HepG2 (cell line): ENCODE measurements at regions not wholly inside any gene's neighbourhood (a gene's known extent, or its start where the extent isn't known, plus 50 kb on each side); places are given as distances from the start of the nearest gene placed in this dataset.
A peak's percentile ranks its signal among the peaks of the same experiment; 100 is the strongest.

Source experiments
- ATAC-seq: fragments of 200-7000 bp; cut with Tn5 transposase; 3 replicates; pipeline ENCODE4 v1.9.1; 2020; ENCODE audit warnings: mild to moderate bottlenecking, moderate library complexity
- BruUV-seq: library from RNA; stranded (reverse); fragments of 400-500 nt; replicated peaks from 2 replicates; lab custom pipeline; 2021; lab: Mats Ljungman, UMichigan
- CTCF ChIA-PET: fragments of 300-600 bp; formaldehyde crosslinking; extraction: SDS; loops from one replicate; lab custom pipeline; 2021; ENCODE audit warnings: low total read pairs, inconsistent platforms, low intra/inter-chr PET ratio; lab: Yijun Ruan, JAX
- POLR2A ChIA-PET: fragments of 350-600 bp; sonication (Branson Sonifier 250); formaldehyde crosslinking; loops from one replicate; lab custom pipeline; 2020; ENCODE audit warnings: antibody characterized with exemption, inconsistent platforms; lab: Yijun Ruan, JAX
- DNase-seq: peaks from one replicate; pipeline ENCODE4 v3.0.0-alpha.2; 2015; ENCODE audit warnings: low spot score
- FAIRE-seq: peaks from 3 replicates; lab custom pipeline; 2011; peaks lifted over from hg19 to GRCh38; lab: Jason Lieb, UNC
- H2AFZ ChIP-seq: one replicate; pipeline ENCODE4 v1.6.1; 2011; ENCODE audit warnings: low read length, inconsistent platforms
- H3K27ac ChIP-seq: fragments of 300-600 bp; 3 replicates; pipeline ENCODE4 v1.8.0; 2011; ENCODE audit warnings: mixed run types, mild to moderate bottlenecking, mixed read lengths, low read length, inconsistent platforms; ENCODE audit not compliant: insufficient read depth; ENCODE audit errors: extremely low read length
- H3K27me3 ChIP-seq, 2 experiments: fragments of 200-600 bp in 1 of 2; 2 replicates in 1 of 2; 3 replicates in 1 of 2; pipeline versions ENCODE4 v1.6.0 to v1.8.0; 2011; ENCODE audit warnings: low read length in 2 of 2, mild to moderate bottlenecking in 2 of 2, moderate library complexity in 2 of 2, inconsistent platforms in 1 of 2; ENCODE audit not compliant: insufficient read depth in 2 of 2, control insufficient read depth in 1 of 2
- H3K36me3 ChIP-seq, 2 experiments: fragments of 200-600 bp in 1 of 2; replicated peaks in 1 of 2; 2 replicates in 1 of 2; 3 replicates in 1 of 2; pipeline versions ENCODE4 v1.5.1 to v1.8.0; 2011; ENCODE audit warnings: low read length in 2 of 2, inconsistent platforms in 1 of 2; ENCODE audit not compliant: insufficient read depth in 2 of 2, control insufficient read depth in 1 of 2
- H3K4me1 ChIP-seq: 2 replicates; pipeline ENCODE4 v1.5.1; 2012; ENCODE audit warnings: low read length, inconsistent platforms; ENCODE audit not compliant: insufficient read depth
- H3K4me2 ChIP-seq: 2 replicates; pipeline ENCODE4 v1.6.0; 2011; ENCODE audit warnings: low read depth, low read length, inconsistent platforms
- H3K4me3 ChIP-seq, 3 experiments: fragments of 200-600 bp in 1 of 3; sonication (generic), shearing (Covaris generic) in 1 of 3; replicated peaks in 1 of 3; 2 replicates each; pipeline ENCODE4 v1.5.1; 2011 to 2016; ENCODE audit warnings: low read length in 3 of 3, inconsistent platforms in 2 of 3, low read depth in 2 of 3, mild to moderate bottlenecking in 2 of 3, control low read depth in 1 of 3, mixed read lengths in 1 of 3; ENCODE audit not compliant: insufficient read depth in 1 of 3
- H3K79me2 ChIP-seq: one replicate; pipeline ENCODE4 v1.6.1; 2011; ENCODE audit warnings: low read length, inconsistent platforms; ENCODE audit not compliant: insufficient read depth
- H3K9ac ChIP-seq: 2 replicates; pipeline ENCODE4 v1.6.0; 2011; ENCODE audit warnings: mild to moderate bottlenecking, low read depth, low read length, inconsistent platforms; ENCODE audit not compliant: insufficient read depth
- H3K9me3 ChIP-seq: 2 replicates; pipeline ENCODE4 v1.5.1; 2012; ENCODE audit warnings: mild to moderate bottlenecking, low read length
- H4K20me1 ChIP-seq: 2 replicates; pipeline ENCODE4 v1.6.0; 2011; ENCODE audit warnings: inconsistent platforms, mild to moderate bottlenecking, low read length, moderate library complexity; ENCODE audit not compliant: insufficient read depth
- HNF4A ChIP-seq: sonication (generic); formaldehyde crosslinking; IDR thresholded peaks from 2 replicates; pipeline ENCODE4 v1.4.0; 2020; ENCODE audit warnings: missing genetic modification reagents
- SOX13 ChIP-seq, 3 experiments: fragments of 450-650 bp in 1 of 3; sonication (generic) in 1 of 3; formaldehyde crosslinking in 1 of 3; IDR thresholded peaks in 2 of 3; conservative IDR thresholded peaks in 1 of 3; 2 replicates each; pipeline versions ENCODE4 v1.5.0 to v1.6.1; 2016 to 2020; ENCODE audit warnings: antibody characterized with exemption in 1 of 3, mild to moderate bottlenecking in 1 of 3, missing compliant biosample characterization in 1 of 3, missing genetic modification reagents in 1 of 3, moderate library complexity in 1 of 3
- SOX5 ChIP-seq: IDR thresholded peaks from 2 replicates; pipeline ENCODE4 v1.6.1; 2016; ENCODE audit warnings: borderline replicate concordance
- SOX6 ChIP-seq, 2 experiments: fragments of 450-650 bp in 1 of 2; sonication (generic) in 1 of 2; formaldehyde crosslinking in 1 of 2; IDR thresholded peaks; 2 replicates each; pipeline versions ENCODE4 v1.4.0 to v1.6.1; 2017 to 2020; ENCODE audit warnings: antibody characterized with exemption in 1 of 2, mild to moderate bottlenecking in 1 of 2, missing genetic modification reagents in 1 of 2
- ZFP36 ChIP-seq: fragments of 150-350 bp; IDR thresholded peaks from 2 replicates; pipeline ENCODE4 v1.6.1; 2018; ENCODE audit warnings: borderline replicate concordance, low read length, low read depth; ENCODE audit not compliant: partially characterized antibody
- ZNF225 ChIP-seq: sonication (generic); formaldehyde crosslinking; IDR thresholded peaks from 2 replicates; pipeline ENCODE4 v1.4.0; 2020; ENCODE audit warnings: mild to moderate bottlenecking, missing genetic modification reagents
- ZNF350 ChIP-seq: sonication (generic); formaldehyde crosslinking; IDR thresholded peaks from 2 replicates; pipeline ENCODE4 v1.4.0; 2020; ENCODE audit warnings: mild to moderate bottlenecking, low read depth, missing genetic modification reagents, borderline replicate concordance
- ZNF430 ChIP-seq: sonication (generic); formaldehyde crosslinking; IDR thresholded peaks from 2 replicates; pipeline ENCODE4 v1.9.0; 2021; ENCODE audit warnings: mild to moderate bottlenecking, missing genetic modification reagents
- WGBS: methylation state at CpG from one replicate; pipeline ENCODE4 v1.1.6; 2017; ENCODE audit warnings: low lambda C conversion rate; 5-methylcytosine and 5-hydroxymethylcytosine counted together
- in situ Hi-C: cut with HindIII; loops from 2 replicates; pipeline ENCODE4 v1.10.0; 2017; ENCODE audit warnings: low pct_unique_long_range_greater_than_20kb; ENCODE audit not compliant: extremely low pct_ligation_motif_present
- intact Hi-C: fragments of 100-400 bp; cut with micrococcal nuclease; formaldehyde crosslinking; loops from one replicate; pipeline ENCODE4 v1.10.0; 2022; ENCODE audit not compliant: unreplicated experiment

DNA sequence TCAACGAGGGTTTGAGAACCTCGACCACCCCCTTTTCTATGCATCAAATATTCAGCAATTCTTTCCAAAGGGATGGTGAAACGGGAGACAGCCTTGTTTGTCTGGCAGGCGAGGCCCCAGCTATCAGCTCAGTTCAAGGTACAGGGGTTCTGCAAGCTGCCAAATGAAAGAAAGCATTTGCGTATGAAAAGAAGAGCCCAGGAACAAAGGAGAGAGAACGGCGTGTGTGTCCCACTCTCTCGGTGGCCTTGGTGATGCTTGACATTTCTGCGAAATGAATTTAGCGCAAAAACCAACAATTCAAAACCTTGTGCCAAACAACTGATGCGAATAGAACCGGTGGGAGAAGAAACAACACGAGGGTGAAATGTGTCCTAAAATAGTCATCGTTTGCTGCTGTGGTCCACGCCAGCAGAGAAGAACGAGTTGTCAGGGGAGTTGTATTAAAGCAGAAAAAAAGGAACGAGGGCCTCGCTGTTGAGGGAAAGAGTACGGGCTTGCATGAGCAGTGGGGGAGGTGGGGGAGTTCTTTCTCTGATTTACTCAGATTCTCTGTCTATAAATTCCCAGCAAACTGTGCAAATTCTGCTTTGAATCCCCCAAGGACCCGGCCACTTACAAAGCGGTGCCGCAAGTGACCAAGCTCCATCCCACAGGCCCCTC is 97.7 kb downstream of the TMEM130 start:
- TF ChIP-seq HNF4A (peak; percentile 61), ZNF225 (CRISPR knock-in tag) (no peak), ZNF430 (CRISPR knock-in tag) (no peak), ZNF350 (0 out of 2 replicates have a peak, but pooled peaks have one; percentile 23), SOX13 (IDR thresholded peaks at IDR 0.05) (no peak), SOX13 (CRISPR knock-in tag; conservative IDR thresholded peaks at IDR 0.05 in 1 of 2, IDR thresholded peaks at IDR 0.05 in 1 of 2) (0 out of 4 replicates have a peak, but pooled peaks of 1 of the 2 experiments have one; percentile 36), SOX6 (IDR thresholded peaks at IDR 0.05) (no peak), SOX6 (CRISPR knock-in tag; IDR thresholded peaks at IDR 0.05) (peak; percentile 44), ZFP36 (no peak), SOX5 (CRISPR knock-in tag) (peak; percentile 33; the same call in 1 of the 2 replicates)
- in situ Hi-C loops = no loop called here
- H3K27ac ChIP-seq = no peak overlapping the region
- intact Hi-C loops = no loop called here
- H3K9ac ChIP-seq = no peak overlapping the region
- no TSS peak for BruUV-seq
- no peaks in the 10 kb centered on the region for H4K20me1 ChIP-seq
- no peaks in the 10 kb centered on the region for H3K9me3 ChIP-seq
- peak; percentile 87 for ATAC-seq
- no peak overlapping the region; a peak in 1 of 6 replicates for H3K4me3 ChIP-seq
- H3K79me2 ChIP-seq = no peaks in the 10 kb centered on the region
- peaks cover 0 to 3% of the 10 kb centered on the region in 2 experiments; a peak in 1 of 5 replicates for H3K27me3 ChIP-seq
- FAIRE-seq = no peak
- no peak overlapping the region for H2AFZ ChIP-seq
- WGBS = 12% methylated on average over 22 of the region's 22 CpGs
- CTCF ChIA-PET = no interaction called here
- no peaks in the 10 kb centered on the region for H3K36me3 ChIP-seq
- H3K4me1 ChIP-seq = peaks cover 22% of the 10 kb centered on the region
- POLR2A ChIA-PET = no interaction called here
- peak; percentile 42 for DNase-seq
- peak overlapping the region; percentile 67 for H3K4me2 ChIP-seq
